Stimulated activated CD4-positive, alpha-beta T cell treated with anti-CD3 and anti-CD28 coated beads, Interleukin-2, amount 100 ng/mL, for 4 hours (primary cell): ENCODE measurements at regions not wholly inside any gene's neighbourhood (a gene's known extent, or its start where the extent isn't known, plus 50 kb on each side); places are given as distances from the start of the nearest gene placed in this dataset.
A peak's percentile ranks its signal among the peaks of the same experiment; 100 is the strongest.
"Not testable (repeated sequence)": the region's sequence is repeated elsewhere in the genome, so short reads cannot be mapped to it uniquely, and the experiment has no call there.

Experiments
- DNase-seq: peaks from one replicate; pipeline ENCODE4 v3.0.0-alpha.2; 2020; ENCODE audit warnings: low read depth

DNA sequence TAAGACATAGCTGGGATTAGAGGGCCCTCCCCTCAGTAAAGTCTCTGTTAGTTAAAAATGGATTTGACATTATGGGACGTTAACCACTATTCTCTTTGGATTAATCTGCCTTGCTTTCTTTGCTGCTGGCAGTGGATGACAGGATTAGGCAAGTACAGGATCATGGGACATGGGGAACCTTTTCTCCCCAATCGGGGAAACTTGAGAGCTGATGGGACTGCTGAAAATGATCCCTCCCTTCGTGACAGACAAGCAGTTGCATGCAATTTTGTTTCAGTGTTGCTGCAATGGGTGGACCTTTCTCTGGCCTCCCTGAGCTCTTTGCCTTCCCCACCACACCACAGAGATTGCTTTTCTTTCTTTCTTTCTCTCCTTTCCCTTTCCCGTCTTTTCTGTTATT lies 120.2 kb upstream of the BANK1 start:
- DNase-seq, result no peak

DNA sequence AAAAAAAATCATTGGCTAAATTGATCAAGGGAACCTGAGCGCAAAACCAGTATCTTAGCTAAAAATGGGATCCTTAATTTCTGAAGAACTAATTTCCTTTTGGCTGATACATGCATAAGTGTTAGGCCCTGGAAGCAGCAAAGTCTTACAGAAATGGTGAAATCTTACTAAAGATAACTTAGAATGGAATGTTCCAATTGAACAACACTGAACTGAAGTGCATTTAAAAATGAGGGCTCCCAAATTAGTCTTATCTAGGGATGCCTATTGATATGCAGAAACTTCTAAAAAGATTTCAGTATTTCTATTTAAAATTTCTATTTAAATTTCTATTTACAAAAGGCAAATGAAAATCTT lies 120.7 kb upstream of the BANK1 start:
- DNase-seq, result no peak

DNA sequence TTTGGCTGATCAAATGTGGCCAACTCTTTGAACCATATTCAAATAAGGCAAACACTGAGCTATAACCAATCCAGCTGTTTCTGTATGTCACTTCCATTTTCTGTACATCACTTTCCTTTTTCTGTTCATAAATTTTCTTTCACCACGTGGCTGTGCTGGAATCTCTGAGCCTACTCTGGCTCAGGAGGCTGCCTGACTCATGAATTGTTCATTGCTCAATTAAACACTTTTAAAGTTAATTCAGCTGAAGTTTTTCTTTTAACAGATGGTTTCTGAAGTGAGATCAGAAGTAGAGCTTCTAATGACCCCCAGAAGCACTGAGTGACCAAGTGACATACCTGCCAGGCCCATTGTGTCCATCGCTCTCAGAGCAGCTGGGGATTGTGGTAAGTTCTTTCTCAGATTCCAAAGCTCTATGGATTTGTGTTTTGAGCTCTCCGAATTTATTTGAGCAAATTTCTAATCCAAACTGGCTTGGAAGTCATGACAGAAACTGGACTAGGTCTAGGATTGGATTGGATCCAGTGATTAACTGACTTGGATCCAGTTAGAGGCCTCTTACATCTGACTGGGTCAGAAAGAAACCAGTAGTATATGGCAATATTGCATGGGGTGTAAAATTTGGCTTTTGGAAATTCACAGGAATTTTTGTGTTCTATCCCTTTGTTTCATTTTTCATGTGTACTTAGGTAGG lies 121.2 kb upstream of the BANK1 start:
- no peak for DNase-seq

DNA sequence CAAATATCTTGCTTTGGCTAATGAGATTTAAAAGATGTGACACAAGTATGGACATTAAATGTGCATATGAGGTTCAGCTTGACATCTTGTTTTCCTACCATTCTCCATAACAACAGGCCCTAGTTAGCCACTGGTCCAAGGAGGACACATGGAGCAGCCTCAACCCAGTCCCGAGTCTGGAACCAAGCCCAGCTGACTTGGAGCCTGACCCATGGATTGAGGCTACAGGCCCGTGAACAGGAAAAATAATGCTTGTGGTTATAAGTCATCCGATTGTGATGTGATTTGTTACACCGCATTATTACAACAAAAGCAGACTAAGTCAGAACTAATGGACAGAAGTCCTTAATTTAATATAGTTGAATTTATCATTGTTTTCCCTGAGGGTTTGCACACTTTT lies 123.2 kb upstream of the BANK1 start:
- no peak for DNase-seq

DNA sequence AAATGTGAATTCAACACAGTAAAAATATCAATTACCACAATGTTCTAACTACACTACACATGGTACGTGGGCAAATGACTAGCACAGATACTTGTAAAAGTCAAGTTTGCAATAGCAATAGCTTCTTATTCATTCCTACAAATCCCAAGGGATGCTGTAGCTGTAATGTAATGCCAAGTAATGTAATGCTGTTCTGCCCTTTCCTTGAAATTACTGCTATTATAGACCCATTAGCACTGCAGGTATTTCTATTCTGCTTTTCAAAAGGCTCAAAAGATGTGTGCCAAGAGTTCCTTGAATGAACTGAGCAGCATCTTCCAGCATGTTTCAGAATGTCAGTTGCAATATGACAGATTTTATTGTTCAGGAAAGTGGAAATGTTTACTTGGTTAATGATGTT lies 129.9 kb upstream of the BANK1 start:
- no peak for DNase-seq

DNA sequence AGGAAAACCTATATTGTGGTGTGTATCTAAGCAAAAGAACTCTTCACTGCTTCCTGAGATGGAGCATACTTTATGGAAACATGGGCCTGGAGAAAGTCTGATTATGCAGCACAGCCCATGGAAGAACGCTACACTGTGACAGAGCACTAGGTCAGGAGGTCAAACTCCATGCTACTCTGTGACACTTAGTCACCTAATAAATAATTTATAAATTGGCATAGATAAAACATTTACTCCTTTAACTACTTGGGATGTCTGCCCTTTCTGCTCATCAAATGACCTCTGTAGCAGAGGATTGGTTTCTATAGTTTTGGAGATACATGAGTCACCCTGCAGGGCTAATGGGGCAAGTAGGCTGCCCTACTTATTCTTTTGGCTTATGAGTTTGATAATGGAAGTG lies 134.7 kb upstream of the BANK1 start:
- no peak for DNase-seq

DNA sequence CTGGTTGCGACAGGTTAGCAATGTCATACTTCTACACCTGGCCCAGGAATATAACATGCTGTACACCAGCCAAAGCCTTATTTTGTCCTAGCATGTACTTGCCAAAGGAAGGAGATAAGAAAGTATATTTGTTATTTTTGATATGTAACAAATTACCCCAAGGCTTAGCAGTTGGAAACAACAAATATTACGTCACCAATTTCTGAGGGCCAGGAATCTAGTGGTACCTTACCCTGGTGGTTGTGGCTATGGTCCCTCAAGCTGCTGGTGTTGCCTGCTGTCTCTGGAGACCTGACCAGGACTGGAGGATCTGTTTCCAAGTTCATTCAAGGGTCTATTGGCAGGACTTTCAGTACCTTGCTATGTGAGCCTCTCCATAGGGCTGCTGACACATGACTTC lies 135.5 kb upstream of the BANK1 start:
- DNase-seq, result no peak

DNA sequence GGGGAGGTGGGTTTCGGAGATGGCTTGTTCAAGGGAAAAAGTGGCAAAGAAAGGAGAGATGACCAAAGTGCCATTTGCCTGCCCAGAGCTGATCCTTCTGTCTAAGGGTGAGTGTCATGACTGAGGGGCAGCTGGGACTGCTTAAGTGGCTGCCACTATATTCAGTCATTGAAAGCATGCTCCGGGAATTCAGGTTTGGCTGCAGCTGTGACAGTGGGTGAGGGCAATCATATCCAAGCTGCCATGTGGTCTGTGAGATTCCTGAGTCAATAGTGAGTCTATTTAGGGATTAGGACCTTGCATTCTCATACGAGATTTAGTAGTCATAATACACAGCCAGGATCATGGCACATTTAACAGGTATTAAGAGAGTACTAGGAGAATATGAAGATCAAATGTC lies 138.8 kb upstream of the BANK1 start:
- no peak for DNase-seq

DNA sequence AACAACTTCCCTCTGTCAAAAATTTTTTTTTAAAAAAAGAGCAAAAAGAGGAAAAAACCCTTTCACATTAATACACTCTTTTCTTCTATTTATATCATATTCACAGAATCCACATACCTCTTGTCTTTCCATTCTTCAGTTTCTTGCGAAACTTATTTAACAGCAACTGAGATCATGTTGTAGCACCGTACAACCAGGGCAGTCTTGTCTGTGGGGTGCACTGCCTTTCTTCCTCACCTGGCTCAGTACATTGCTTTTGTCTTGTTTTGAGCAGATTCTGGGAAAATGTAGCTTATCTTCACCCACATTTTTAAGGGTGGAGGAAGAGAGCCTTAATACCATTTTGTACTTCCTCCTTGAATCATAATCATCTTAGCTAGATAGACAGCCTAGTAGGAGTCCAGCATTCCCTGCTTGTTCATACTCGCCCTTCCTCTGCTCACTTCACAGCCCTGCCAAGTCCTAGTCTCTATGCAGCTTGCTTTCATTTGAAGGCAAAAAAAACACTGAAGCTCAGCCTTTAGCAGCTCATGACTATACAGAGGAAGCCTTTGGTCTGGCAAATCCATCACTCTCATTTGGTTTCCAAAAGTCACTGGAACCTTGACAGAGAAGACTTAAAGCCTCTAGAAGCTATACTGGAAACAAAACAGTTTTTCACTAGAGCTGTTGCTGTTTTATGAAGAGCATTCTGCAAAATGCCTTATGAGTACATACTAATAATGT lies 140.6 kb upstream of the BANK1 start:
- no peak for DNase-seq

DNA sequence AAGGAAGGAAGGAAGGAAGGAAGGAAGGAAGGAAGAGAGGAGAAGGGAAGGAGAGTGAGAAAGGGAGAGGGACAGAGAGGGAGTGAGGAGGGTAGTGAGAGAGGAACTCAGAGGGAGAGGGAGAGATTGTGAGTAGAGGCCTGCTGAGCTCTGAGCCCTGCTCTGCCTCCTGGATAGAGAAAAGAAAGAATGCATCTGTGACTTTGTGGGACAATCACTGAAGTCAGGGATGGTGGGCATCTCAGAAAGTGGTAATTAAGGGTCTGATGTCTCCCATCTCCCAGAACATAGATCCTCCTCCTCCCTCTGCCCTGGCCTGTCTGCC lies 142.9 kb upstream of the BANK1 start:
- DNase-seq, result no peak

DNA sequence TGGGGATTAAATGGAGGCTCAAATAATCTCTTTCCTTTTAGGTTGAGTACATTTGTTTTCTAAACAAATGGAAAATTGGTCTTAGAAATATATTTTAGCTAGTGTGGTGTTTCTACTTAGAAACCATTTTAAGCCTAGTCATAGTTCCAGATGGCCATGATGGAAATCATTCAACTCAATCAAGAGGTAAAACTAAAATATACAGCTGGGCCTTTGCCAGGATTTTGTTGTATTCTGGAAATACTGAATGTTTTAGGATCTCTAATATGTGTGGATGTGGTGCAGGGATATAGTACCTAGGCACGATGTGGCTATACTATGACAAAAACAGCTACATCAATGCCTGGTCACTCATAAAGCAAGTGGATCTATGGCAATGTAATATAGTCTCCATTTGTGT lies 146.0 kb upstream of the BANK1 start:
- DNase-seq, result no peak

DNA sequence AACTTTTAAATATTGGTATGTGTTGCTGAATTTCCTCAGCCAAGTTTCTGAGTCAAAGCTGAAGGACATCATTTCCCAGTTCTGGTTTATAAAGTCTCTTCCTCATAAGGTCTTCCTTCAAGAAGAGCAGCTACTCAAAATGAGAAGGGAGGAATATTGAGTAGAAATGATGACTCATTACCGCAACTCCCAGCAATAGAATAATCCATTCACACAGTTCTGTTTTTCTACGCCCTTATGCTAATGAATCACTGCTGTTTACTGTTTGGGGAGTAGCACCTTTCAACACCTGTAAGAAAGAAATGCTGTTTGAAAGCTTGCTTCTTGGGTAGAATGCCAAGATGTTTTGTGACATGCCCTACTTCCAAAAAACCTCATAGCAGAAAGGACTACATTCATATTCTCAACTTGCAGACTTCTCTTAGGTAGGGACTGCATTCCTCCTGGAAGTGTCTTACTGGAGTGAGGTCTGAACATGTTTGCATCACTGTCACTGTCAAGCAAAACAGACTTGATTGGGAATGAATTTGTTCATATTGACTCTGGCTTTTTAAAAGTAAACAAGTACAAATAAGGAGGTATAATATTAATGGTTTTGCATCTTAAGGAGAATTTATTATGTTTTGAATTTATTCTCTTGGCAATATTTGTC lies 147.2 kb upstream of the BANK1 start:
- no peak for DNase-seq

DNA sequence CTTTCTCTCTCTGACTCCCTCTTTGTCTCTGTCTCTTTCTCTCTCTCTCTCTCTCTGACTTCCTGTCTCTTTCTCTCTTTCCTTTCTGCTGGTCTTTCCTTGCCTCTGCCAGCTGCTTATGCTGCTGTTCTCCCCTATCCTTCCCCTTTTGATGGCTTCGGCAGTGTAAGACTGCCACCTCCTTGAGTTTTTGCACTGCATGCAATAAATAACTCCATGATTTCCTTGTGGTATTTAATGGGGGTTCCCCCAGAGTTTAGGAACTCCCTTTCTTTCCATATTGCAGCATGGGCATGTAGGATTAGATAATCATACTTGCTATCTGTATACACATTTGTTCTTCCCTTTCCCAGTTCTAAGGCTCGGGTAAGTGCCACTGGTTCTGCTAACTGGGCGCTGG lies 157.8 kb upstream of the BANK1 start:
- not testable (repeated sequence) for DNase-seq

DNA sequence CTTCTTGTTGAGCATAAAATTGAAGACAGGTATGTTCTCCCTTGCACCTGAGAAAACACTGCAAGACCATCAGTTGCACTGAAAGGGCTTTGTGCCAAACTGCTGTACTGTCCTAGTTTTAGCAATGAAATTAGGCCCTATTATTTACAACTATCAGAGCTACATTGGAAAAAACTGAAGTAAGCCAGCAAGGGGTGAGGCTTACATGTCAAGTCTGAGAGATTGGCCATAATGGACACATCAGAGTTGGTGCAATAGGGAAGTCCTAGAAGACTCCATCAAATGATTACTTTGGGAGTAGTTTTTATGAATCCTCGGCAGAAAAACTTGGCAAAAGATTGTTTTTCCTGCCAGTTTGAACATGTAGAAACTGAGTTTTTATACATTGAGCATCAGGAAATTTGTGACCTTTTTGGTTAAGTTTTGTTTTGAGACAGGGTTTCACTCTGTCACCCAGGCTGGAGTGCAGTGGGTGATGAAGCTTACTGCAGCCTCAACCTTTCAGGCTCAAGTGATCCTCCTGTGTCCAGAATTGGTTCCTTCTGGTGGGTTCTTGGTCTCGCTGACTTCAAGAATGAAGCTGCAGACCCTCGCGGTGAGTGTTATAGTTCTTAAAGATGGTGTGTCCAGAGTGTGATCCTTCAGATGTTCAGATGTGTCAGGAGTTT lies 160.1 kb upstream of the BANK1 start:
- no peak for DNase-seq

DNA sequence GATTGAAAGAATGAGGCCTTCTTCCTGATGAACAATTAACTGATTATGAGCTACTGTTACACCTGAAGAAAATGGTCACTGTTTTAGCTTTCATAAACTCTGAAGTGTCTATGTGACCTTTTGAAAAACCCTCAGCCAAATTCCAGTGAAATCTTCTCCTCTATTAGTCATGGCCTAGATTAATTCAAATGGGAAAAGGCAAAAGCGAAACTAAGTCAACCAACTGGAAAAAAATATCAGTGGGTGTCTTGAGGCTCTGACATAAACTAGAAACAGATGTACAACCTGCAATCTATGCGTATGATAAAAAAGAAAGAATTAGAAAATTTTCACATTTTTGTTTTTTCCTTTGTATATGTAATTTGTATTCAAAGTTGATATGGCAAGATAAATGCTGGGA lies 169.4 kb upstream of the BANK1 start:
- DNase-seq, result no peak

DNA sequence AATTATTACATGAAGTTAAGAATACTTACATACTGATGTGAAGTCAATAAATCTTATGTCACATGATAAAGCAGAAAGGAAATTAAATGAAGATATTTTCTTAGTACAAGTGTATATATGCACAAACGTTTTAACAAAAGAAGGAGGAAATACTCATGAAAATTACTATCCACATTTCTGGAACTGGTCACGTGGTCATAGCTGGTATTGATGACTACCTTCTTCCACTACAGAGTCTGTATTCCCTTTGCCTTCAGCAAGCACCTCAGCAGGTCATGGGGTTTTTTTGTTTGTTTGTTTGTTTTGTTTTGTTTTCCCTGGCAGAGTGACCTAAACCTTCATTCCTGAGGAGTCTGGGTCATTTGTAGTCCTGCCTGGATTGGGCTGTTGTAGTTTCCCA lies 174.9 kb upstream of the BANK1 start:
- no peak for DNase-seq

DNA sequence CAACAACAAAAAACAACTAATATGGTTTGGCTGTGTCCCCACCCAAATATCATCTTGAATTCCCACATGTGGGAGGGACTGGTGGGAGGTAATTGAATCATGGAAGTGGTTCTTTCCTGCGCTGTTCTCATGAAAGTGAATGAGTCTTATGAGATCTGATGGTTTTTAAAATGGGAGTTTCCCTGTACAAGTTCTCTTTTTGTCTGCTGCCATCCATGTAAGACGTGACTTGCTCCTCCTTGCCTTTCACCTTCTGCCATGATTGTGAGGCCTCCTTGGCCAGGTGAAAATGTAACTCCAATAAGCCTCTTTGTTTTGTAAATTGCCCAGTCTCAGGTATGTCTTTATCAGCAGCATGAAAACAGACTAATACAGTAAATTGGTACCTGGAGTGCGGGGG lies 183.5 kb upstream of the BANK1 start:
- DNase-seq, result not testable (repeated sequence)

DNA sequence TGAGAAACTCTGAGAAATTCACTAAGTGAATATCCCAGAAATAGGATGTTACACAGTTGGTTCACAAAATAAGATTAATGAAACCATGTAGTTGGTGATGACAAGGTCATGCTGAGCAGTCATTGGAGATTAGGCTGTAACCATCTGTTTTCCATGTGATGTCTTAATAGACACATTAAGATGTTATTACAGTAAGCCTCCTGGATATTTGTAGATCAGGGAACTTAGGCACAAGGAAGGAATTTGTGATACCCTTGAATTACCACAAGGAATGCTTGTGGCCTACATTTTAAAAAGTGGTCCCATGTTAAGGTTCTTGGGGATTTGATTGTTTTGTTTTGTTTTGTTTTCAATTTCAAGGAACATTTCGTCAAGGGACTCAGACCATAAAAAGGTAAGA lies 185.6 kb upstream of the BANK1 start:
- no peak for DNase-seq

DNA sequence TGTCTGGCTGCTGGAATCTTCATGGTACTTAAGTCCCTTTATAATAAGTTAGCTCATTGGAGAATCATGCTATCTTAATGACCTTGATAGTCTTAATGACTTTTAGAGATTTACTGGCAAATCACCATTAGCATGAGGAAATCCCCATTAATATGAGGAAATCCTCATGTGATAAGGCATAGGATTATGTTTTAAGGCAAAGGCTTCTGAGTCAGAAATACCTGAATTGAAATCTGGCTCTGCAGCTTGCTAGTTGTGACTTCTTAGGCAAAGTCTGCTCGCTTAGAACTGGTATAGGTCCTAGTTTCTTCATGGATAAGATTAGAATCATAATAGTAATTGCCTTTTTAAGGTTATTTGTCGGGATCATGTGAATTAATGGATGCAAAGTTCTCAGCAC lies 190.2 kb upstream of the BANK1 start:
- DNase-seq, result no peak

DNA sequence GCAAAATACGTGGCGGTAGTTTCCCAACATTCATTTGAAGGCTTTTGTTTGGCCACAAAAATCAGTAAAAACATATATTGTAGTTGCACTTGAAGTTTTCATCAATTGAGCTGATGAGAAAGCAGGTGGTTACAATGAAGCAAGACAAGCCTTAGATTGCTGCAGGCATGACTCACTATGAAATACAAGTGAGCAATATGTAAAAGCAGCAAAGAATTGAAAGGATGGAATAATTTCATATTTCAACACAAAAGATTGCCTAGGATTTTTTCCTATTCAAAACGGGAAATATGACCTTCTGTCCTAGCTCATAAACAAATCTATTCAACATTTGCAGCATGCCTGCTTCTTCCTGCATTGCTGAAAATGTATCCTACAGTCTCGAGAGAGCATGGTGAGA lies 190.9 kb upstream of the BANK1 start:
- DNase-seq, result no peak

DNA sequence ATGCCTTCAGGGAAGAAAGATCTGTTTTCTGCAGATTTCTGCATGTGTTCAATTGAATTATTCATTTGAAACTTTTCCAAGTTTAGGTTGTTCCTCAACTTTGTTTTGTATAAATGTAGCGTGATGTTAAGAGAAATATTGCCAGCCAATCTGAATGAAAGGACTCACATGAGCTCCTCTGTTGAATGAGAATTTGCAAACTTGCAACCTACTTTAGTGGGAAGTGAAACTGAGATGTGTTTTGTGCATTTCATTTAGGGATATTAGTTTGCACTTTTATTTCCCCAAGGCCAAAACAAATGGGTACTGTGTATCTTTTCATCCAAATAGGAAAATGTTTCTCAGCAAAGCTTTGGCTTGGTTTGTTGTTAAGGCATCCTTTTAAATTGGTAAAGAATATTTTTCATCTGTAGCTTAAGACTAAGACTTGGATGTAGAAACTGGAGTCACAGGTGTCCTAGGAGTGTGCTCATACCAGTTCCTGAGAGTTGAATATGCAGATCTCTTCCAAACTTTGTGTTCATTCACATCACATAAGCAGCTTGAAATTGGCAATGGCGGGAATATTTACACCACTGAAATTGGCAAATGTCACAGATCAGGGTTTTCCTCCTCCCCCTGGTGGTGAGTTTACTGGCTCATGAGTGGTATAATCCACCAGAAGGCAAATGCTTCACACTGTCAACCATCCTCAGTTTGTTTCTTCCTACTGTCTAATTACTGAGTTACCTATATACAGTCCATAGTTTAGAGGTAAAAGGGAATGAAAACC lies 193.6 kb upstream of the BANK1 start:
- DNase-seq, result peak; percentile 11

DNA sequence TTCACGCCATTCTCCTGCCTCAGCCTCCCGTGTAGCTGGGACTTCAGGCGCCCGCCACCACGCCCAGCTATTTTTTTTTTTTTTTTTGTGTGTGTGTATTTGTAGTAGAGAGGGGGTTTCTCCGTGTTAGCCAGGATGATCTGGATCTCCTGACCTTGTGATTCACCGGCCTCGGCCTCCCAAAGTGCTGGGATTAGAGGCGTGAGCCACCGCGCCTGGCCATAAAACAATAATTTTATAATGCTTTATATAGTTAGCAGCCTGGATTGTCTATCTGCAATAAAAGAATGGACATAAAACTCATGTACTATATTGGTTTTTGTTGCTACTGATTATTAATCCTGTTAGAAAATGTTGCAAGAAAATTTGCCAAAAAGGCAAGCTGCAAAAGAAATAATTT lies 195.9 kb upstream of the BANK1 start:
- no peak for DNase-seq

DNA sequence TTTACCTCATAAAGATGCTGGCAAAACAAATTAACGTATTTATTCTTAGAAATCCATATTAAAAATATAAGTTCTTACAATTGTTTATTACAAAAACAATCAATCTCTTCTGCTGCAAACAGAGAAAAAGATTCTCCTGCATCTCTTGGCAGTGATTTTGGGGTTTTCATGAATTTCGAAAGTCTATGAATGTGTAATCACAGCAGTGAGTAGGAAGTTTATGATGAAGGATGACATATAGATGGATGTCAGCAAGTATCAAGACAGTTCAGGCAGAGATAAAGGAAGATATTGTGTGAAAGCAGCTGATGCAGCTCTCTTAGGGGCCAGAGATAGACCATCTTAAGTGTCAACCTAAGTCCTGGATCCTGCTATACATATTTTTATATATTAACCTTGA lies 196.9 kb upstream of the BANK1 start:
- no peak for DNase-seq
